ENCODE measurements at regions not wholly inside any gene's neighbourhood (a gene's known extent, or its start where the extent isn't known, plus 50 kb on each side); places are given as distances from the start of the nearest gene placed in this dataset.

DNA sequence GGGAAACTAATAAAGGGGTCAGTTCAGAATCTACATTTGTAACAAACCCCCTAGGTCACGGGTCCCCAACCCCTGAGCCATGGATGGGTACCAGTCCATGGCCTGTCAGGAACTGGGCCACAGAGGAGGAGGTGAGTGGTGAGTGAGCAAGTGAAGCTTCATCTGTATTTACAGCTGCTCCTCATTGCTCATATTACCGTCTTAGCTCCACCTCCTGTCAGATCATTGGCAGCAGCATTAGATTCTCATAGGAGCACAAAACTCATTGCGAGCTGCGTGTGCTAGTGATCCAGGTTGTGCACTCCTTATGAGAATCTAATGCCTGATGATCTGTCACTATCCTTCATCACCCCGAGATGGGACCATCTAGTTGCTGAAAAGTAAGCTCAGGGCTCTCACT is 88.4 kb upstream of the MPP7 start:
- no peak for TF ChIP-seq ZNF565 (CRISPR knock-in tag; conservative IDR thresholded peaks at IDR 0.05; ENCODE audit: low read depth)
- TF ChIP-seq ZNF70 (CRISPR knock-in tag; IDR thresholded peaks at IDR 0.05): no peak
- TF ChIP-seq ZC3H10 (CRISPR knock-in tag; IDR thresholded peaks at IDR 0.05): no peak
- TF ChIP-seq CREB5 (CRISPR knock-in tag; IDR thresholded peaks at IDR 0.05; ENCODE audit: low read depth): no peak
- no peak for TF ChIP-seq ARNTL (CRISPR knock-in tag; IDR thresholded peaks at IDR 0.05; ENCODE audit: borderline replicate concordance, low read depth)
- TF ChIP-seq, protein P1, sequence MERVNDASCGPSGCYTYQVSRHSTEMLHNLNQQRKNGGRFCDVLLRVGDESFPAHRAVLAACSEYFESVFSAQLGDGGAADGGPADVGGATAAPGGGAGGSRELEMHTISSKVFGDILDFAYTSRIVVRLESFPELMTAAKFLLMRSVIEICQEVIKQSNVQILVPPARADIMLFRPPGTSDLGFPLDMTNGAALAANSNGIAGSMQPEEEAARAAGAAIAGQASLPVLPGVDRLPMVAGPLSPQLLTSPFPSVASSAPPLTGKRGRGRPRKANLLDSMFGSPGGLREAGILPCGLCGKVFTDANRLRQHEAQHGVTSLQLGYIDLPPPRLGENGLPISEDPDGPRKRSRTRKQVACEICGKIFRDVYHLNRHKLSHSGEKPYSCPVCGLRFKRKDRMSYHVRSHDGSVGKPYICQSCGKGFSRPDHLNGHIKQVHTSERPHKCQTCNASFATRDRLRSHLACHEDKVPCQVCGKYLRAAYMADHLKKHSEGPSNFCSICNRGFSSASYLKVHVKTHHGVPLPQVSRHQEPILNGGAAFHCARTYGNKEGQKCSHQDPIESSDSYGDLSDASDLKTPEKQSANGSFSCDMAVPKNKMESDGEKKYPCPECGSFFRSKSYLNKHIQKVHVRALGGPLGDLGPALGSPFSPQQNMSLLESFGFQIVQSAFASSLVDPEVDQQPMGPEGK (CRISPR knock-in tag; IDR thresholded peaks at IDR 0.05; ENCODE audit: borderline replicate concordance): no peak
- no peak for TF ChIP-seq SNAI2 (CRISPR knock-in tag; IDR thresholded peaks at IDR 0.05)
- TF ChIP-seq RARB (CRISPR knock-in tag; IDR thresholded peaks at IDR 0.05): no peak
- TF ChIP-seq TCF4 (CRISPR knock-in tag; IDR thresholded peaks at IDR 0.05; ENCODE audit: borderline replicate concordance): no peak
